GM21381 (cell line): ENCODE measurements at regions not wholly inside any gene's neighbourhood (a gene's known extent, or its start where the extent isn't known, plus 50 kb on each side); places are given as distances from the start of the nearest gene placed in this dataset.

Experiments
- ATAC-seq: cut with Tn5 transposase; IDR thresholded peaks from one replicate; pipeline ENCODE4 v1.9.1; 2021; ENCODE audit warnings: mild to moderate bottlenecking, moderate library complexity; ENCODE audit not compliant: unreplicated experiment

- ATAC-seq: no peak
These were observed 133.0 kb upstream of the LEF1 start for GRCh38 chr4:108301545-108302251.

- no peak for ATAC-seq
These were observed 128.9 kb upstream of the LEF1 start for GRCh38 chr4:108297605-108298004.

DNA sequence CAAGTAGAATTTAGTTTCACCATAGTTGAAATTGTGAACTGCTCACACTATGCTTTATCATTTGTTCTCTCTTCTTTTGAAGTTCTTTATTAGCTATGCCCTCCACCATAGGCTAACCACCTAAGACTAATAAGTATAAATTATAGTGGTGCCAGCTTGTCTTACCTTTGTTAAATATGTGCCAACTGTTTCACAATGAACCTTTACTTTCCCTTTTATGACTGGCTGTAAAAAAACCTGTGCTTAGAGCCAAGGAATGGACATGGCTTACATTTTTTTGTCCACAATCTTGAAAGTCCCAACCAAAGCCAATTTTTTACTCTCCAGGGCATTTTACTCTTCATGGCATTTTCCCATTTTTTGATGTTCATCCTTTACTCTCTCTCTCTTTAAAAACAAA, 123.5 kb upstream of the LEF1 start:
- ATAC-seq: no peak

DNA sequence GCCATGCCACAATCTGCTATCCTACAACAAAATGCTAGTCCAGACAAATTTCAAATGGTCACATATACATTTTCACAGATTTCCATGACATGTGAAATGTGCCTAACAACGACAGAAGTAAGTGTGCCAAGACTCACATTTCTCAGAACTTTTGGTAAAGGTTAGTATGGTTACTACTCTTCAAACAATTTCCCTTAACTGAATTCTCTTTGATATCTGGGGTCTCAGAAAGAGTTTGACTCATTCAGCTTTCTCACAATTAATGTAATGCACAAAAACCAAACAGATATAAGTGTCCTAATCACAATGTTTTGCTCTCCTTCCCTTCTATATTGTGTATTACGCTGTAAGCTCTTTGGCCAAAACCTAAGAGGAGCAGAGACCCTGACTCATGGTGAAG, 122.4 kb upstream of the LEF1 start:
- no peak for ATAC-seq

GRCh38 chr4:108287834-108288413, 119.2 kb upstream of the LEF1 start:
- no peak for ATAC-seq

DNA sequence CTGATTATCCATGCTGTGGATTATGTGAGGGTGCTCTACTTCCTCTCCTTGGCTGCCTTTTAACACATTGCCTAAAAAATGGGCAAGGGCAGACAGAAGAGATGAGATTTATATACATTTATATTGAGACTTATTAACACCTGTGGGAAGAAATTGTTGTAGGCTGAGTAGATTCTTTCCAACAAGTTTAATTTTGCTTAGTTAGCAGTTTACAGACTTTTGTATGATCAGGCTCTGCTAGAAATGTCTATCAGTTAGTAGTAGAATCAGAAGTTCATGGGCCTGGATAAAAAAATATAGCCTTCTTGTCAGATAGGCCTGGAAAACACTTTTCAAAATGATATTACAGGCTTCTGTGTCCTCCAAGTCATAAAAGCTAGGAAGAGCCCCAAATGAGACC, 111.3 kb upstream of the LEF1 start:
- ATAC-seq: no peak

- ATAC-seq: no peak
These were observed 108.0 kb upstream of the LEF1 start for GRCh38 chr4:108276690-108277089.

GRCh38 chr4:108272986-108273385, 104.3 kb upstream of the LEF1 start:
- ATAC-seq: no peak

GRCh38 chr4:108272561-108272960, 103.8 kb upstream of the LEF1 start:
- no peak for ATAC-seq

- no peak for ATAC-seq
These were observed 103.3 kb upstream of the LEF1 start for GRCh38 chr4:108272046-108272445.

DNA sequence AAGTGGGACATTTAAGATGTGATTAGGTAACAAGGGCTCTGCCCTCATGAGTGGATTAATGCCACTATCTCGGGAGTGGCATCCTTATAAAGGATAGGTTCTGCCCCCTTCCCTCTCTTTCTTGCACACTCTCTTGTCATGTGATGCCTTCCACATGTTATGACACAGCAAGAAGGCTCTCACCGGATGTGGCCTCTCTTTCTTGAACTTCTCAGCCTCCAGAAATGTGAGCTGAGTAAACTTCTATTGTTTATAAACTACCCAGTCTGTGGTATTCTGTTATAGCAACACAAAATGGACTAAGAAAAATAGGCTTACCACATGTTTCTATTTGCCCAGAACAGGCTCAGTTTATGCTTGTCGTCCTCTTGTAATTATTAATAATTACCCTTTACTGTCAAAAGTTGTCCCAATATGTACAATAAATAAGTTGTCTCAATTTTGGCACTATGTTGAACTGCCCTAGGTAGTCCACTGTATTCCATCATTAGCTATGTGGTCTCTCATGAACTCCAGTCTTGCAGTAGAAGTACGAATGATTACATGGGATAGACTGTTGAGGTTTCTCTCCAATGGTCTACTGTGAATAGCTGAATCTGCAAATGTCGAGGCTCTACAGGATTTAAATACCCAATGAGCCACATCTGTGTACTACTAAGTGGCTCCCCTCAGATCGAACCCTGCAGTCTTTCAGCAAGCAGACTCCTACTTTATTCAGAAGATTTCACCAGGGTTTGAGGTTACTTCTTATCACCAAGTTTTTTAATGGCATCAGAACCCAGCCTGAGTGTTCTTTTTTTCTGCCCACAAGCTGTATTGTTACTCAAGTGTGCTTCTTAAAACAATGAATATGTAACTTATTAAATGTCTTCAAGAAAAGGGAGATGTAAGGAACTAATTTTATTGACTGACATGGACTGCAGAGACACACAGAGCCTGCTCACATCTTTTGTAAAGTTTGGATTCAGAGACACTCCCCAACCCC, 102.0 kb upstream of the LEF1 start:
- no peak for ATAC-seq

DNA sequence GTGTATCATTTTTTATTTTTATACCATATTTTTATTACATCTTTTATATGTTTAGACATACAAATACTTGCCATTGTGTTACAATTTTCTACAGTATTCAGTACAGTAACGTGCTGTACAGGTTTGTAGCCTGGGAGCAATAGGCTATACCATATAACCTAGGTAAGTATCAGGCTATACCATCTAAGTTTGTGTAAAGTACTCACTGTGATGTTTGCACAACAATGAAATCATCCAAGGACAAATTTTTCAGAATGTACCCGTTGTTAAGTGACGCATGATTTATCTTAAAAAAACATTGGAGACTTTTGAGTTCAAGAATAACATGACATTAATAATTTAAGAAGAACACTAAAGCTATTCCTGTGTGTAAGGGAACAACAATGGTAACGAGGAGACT, 96.0 kb upstream of the LEF1 start:
- no peak for ATAC-seq

DNA sequence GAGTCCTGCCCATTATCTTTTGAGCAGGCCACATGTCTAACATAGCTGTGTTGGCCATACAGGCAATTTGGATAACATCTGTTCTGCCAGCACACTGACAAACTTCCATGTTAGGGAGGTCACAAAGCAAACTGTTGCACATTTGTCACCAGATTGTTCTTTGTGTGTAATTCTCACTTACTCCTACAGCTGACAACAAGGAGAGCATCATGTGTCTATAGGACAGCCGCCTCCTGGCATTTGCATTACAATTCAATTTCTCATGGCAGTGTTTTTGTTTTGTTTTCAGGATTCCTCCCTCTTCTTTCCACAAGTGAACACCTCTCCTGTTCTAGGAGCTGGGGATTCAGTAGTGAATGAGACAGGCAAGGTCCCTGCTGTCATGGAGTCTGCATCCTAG, 94.3 kb upstream of the LEF1 start:
- ATAC-seq: no peak

DNA sequence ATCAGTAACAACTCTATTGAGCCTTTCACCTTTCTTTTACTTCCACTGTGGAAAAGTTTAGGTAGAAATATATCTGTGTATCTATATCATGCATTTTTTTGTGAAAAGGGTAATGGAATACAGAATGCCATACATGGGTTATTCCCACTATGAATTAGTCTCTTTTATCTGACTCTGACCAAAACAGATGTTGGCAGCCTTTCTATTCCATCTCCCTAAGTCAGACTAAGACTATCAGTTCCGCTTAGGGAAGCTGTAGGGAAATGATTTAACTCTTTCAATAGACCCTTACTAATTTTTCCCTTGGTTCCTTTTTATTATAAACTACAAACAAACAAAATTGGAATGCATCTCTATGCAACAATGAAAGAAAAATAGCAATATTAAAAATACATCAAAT, 92.3 kb upstream of the LEF1 start:
- ATAC-seq: no peak

DNA sequence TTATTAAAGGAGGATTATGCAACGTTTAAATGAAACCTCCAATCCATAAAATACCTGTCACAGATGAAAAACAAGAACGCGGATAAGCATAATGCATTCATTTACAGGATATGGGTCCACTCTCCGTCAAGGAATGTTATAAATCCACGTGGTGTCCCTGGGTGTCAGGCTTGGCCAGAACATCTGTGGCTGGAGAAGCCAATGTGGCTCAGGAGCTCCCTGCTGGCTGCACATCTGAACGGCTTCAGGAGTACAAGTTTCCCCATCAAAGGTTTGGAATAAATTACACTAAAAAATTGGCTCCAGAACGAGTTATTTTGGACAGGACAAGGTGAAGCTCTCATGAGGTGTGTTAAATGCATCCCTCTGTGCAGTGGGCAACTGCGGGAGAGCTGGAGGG, 87.8 kb upstream of the LEF1 start:
- no peak for ATAC-seq

- ATAC-seq: no peak
These were observed 86.5 kb upstream of the LEF1 start for GRCh38 chr4:108255203-108255747.

GRCh38 chr4:108249397-108249796, 80.7 kb upstream of the LEF1 start:
- ATAC-seq: no peak

- ATAC-seq: no peak
These were observed 78.8 kb upstream of the LEF1 start for GRCh38 chr4:108247387-108248049.

- ATAC-seq: no peak
These were observed 75.9 kb upstream of the LEF1 start for GRCh38 chr4:108244606-108245005.

- ATAC-seq: no peak
These were observed 71.6 kb upstream of the LEF1 start for GRCh38 chr4:108240366-108240765.

GRCh38 chr4:108237693-108238092, 69.0 kb upstream of the LEF1 start:
- no peak for ATAC-seq
